Esophagus (tissue), 2 donors: ENCODE measurements at regions not wholly inside any gene's neighbourhood (a gene's known extent, or its start where the extent isn't known, plus 50 kb on each side); places are given as distances from the start of the nearest gene placed in this dataset.

ENCODE experiments used
- H3K27ac ChIP-seq, 2 donors: one replicate each; pipeline ENCODE4 v1.5.1; 2013; ENCODE audit warnings: low read depth in 2 of 2, mild to moderate bottlenecking in 2 of 2, inconsistent platforms in 1 of 2, low read length in 1 of 2, moderate library complexity in 1 of 2
- H3K27me3 ChIP-seq, 2 donors: one replicate each; pipeline ENCODE4 v1.6.1; 2013; ENCODE audit warnings: low read length in 2 of 2, control low read depth in 1 of 2, mild to moderate bottlenecking in 1 of 2; ENCODE audit not compliant: insufficient read depth in 2 of 2, control insufficient read depth in 1 of 2
- H3K36me3 ChIP-seq, 2 donors: one replicate each; pipeline ENCODE4 v1.6.1; 2013; ENCODE audit warnings: low read length in 1 of 2; ENCODE audit not compliant: control insufficient read depth in 2 of 2, insufficient read depth in 2 of 2
- H3K4me1 ChIP-seq, 2 donors: one replicate each; pipeline ENCODE4 v1.6.1; 2013; ENCODE audit warnings: low read length in 1 of 2; ENCODE audit not compliant: control insufficient read depth in 2 of 2, insufficient read depth in 2 of 2
- H3K4me3 ChIP-seq, 2 donors: one replicate each; pipeline ENCODE4 v1.5.1; 2013; ENCODE audit warnings: low read length in 2 of 2, mild to moderate bottlenecking in 2 of 2, low read depth in 1 of 2, moderate library complexity in 1 of 2
- H3K9me3 ChIP-seq, 2 donors: one replicate each; pipeline ENCODE4 v1.6.1; 2013; ENCODE audit warnings: mild to moderate bottlenecking in 2 of 2, low read depth in 1 of 2, low read length in 1 of 2, moderate library complexity in 1 of 2; ENCODE audit not compliant: control insufficient read depth in 2 of 2, insufficient read depth in 1 of 2
- WGBS, 2 donors: extraction: QIAGEN DNeasy Blood & Tissue Kit; methylation state at CpG; one replicate each; pipeline ENCODE4 v1.1.7; 2013; 5-methylcytosine and 5-hydroxymethylcytosine counted together
- donor health status: healthy with polysubstance abuse.
- donor health status: Bipolar disorder and iron deficiency.

DNA sequence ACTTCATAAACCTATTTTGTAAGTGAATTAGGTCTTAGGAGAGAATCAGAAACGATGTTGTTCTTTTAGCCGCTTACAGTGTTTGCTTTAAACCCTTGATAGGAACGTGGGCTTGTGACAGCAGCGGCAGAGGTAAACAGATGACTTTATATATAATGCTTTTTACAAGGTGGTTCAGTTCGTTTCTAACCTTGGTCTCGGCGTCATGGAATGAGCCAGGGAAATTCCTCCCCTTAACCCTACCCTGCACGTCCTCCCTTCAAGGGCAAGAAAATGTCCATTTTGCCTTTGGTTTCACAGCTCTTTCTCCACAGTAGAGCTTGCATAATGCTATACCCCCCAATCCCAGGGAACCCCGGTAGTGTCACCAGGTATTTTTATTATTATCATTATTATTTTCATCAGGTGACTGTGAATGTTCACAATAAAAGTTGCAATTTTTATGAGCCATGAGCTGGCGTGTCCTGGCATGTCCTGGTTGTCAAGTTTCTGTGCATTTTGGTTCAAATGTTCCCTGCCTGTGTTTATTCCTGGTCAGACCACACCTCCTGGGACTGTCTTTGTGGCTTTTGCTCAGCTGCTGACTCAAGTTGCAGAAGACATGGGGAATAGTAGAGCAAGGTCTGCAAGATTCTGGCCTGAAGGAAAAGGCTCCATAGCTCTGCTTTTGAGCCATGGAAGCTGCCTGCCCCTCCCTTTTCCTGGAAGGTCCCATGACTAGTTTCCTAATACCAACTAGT is 112.8 kb upstream of the BMP2 start:
- H3K9me3 ChIP-seq, result no peaks in the 10 kb centered on the region
- no peaks in the 10 kb centered on the region for H3K27me3 ChIP-seq
- H3K4me1 ChIP-seq, result no peaks in the 10 kb centered on the region
- peak overlapping the region; percentile 48 to 51 for H3K27ac ChIP-seq
- 52 to 55% methylated on average over 10 of the region's 10 CpGs for WGBS, 2 donors
- no peaks in the 10 kb centered on the region for H3K36me3 ChIP-seq
- H3K4me3 ChIP-seq, result no peak overlapping the region

- no peaks in the 10 kb centered on the region for H3K27me3 ChIP-seq
- peak overlapping the region in 1 of 2 donors; percentile 29 for H3K27ac ChIP-seq
- H3K9me3 ChIP-seq, result no peaks in the 10 kb centered on the region
- no peaks in the 10 kb centered on the region for H3K36me3 ChIP-seq
- WGBS, 2 donors, result 80 to 85% methylated on average over 3 of the region's 3 CpGs
- no peaks in the 10 kb centered on the region for H3K4me1 ChIP-seq
- no peak overlapping the region for H3K4me3 ChIP-seq
Measured at GRCh38 chr20:6651561-6651960, 115.9 kb upstream of the BMP2 start.

DNA sequence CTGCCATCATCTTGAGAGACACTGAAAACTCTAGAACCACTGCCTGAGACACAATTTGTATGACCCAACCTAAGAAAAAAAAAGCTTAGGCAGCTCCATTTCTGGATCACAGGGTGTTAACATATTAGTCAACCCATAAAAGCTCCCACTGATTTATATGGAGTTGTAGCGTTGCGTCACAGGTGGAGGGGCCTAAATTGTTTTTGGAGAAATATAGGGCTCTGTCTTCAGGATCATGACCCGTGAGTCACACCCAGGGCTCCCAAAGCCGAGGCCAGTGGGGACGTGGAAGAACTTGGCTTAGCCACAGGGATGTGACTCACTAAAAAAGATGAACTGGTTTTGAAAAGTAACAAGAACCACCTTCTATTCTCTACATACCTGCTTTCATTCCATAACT is 116.5 kb upstream of the BMP2 start:
- Histone ChIP-seq H3K9me3 (no peaks in the 10 kb centered on the region), H3K27ac (no peak overlapping the region), H3K4me3 (no peak overlapping the region), H3K36me3 (no peaks in the 10 kb centered on the region), H3K4me1 (no peaks in the 10 kb centered on the region), H3K27me3 (no peaks in the 10 kb centered on the region)
- 47 to 54% methylated on average over 5 of the region's 5 CpGs for WGBS, 2 donors

- H3K36me3 ChIP-seq, result no peaks in the 10 kb centered on the region
- no peaks in the 10 kb centered on the region for H3K9me3 ChIP-seq
- WGBS, 2 donors, result 89 to 92% methylated on average over 3 of the region's 3 CpGs
- H3K4me3 ChIP-seq, result no peak overlapping the region
- no peak overlapping the region for H3K27ac ChIP-seq
- no peaks in the 10 kb centered on the region for H3K27me3 ChIP-seq
- H3K4me1 ChIP-seq, result no peaks in the 10 kb centered on the region
Measured at GRCh38 chr20:6646021-6646636, 121.4 kb upstream of the BMP2 start.

GRCh38 chr20:6644813-6645628 is 122.5 kb upstream of the BMP2 start:
- no peaks in the 10 kb centered on the region for H3K36me3 ChIP-seq
- H3K27me3 ChIP-seq, result no peaks in the 10 kb centered on the region
- H3K27ac ChIP-seq, result no peak overlapping the region
- no peak overlapping the region for H3K4me3 ChIP-seq
- no peaks in the 10 kb centered on the region for H3K4me1 ChIP-seq
- 68 to 73% methylated on average over 10 of the region's 10 CpGs for WGBS, 2 donors
- H3K9me3 ChIP-seq, result no peaks in the 10 kb centered on the region

DNA sequence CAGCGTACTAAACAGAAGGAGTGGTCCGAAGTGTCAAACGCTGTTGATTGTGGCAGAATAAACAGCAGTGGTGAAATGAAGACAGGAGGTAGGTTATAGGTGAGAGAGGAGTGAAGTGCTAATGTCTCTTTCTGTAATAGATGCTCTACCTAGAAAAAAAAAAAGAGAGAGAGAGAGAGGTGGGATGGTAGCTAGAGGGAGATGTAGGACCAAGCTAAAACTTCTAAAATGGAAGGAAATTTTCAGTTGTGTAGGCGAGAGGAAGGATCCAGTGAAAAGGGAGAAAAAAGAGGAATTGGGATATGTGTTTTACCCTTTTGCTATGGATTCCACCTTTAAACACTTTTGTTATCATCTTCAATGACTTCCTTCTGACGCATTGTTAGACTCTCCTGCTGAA is 126.5 kb upstream of the BMP2 start:
- Histone ChIP-seq H3K4me1 (no peaks in the 10 kb centered on the region), H3K9me3 (no peaks in the 10 kb centered on the region), H3K27ac (no peak overlapping the region), H3K36me3 (no peaks in the 10 kb centered on the region), H3K27me3 (no peaks in the 10 kb centered on the region), H3K4me3 (no peak overlapping the region)
- 63 to 78% methylated on average over 5 of the region's 5 CpGs for WGBS, 2 donors

- Histone ChIP-seq H3K4me3 (no peak overlapping the region), H3K9me3 (no peaks in the 10 kb centered on the region), H3K4me1 (peaks cover 0 to 3% of the 10 kb centered on the region in 2 donors), H3K27me3 (no peaks in the 10 kb centered on the region), H3K27ac (no peak overlapping the region), H3K36me3 (no peaks in the 10 kb centered on the region)
Measured at GRCh38 chr20:6637160-6637579, 130.3 kb upstream of the BMP2 start.

DNA sequence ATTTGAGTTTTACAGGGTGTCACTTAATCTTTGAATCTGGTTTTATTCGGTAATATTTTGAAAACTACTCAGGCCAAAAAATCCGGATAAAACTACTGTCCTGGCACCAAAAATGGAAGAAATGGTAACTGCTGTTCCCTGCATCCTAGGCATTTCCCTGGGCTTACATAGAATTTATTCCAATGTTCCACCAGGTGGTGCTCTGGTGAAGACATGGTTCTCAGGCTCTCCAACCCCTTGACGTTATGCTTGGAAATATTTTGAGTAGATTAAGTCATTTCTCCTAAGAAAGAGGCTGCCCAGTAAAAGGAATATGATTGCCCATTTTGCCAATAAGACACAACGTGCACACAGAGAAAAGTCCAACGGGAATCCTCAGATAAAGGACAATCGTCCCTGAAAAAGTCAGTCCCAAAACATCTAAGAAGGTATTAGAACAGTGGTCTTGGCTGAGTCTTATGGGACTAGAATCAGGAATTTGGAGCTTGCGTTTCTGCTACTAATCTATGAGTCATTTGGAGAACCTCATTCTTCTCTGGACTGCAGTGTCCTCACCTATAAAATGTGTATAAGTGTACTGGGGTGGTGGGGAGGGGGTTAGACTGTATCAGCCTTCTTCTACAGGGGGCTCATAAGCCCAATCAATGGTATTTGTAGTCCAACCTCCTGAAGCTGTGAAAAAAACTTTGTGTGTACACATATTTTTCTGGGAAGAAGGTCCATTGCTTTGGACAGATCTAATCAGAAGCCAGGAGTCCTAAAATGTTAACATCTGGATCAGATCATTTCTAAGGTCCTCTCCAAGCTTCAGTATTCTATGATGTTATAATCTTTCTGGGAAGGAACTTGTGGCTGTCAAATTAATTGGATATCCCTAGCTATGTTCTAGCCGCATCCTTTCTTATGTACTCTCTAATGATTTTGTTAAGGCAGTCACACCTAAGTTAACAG is 131.0 kb upstream of the BMP2 start:
- 40 to 41% methylated on average over 8 of the region's 8 CpGs for WGBS, 2 donors
- no peaks in the 10 kb centered on the region for H3K36me3 ChIP-seq
- no peak overlapping the region for H3K27ac ChIP-seq
- H3K4me3 ChIP-seq, result no peak overlapping the region
- no peaks in the 10 kb centered on the region for H3K27me3 ChIP-seq
- H3K9me3 ChIP-seq, result no peaks in the 10 kb centered on the region
- peaks cover 0 to 3% of the 10 kb centered on the region in 2 donors for H3K4me1 ChIP-seq
